ENCODE measurements at regions not wholly inside any gene's neighbourhood (a gene's known extent, or its start where the extent isn't known, plus 50 kb on each side); places are given as distances from the start of the nearest gene placed in this dataset.
"Not testable (repeated sequence)": the region's sequence is repeated elsewhere in the genome, so short reads cannot be mapped to it uniquely, and the experiment has no call there.

GRCh38 chr16:72729552-72729951 is 318.4 kb downstream of the ZFHX3 start:
- H3K9me3 ChIP-seq, result peaks cover 0 to 12% (median 0%) of the 10 kb centered on the region in 3 donors

GRCh38 chr16:72728516-72728915 is 319.4 kb downstream of the ZFHX3 start:
- TF ChIP-seq, protein P1, sequence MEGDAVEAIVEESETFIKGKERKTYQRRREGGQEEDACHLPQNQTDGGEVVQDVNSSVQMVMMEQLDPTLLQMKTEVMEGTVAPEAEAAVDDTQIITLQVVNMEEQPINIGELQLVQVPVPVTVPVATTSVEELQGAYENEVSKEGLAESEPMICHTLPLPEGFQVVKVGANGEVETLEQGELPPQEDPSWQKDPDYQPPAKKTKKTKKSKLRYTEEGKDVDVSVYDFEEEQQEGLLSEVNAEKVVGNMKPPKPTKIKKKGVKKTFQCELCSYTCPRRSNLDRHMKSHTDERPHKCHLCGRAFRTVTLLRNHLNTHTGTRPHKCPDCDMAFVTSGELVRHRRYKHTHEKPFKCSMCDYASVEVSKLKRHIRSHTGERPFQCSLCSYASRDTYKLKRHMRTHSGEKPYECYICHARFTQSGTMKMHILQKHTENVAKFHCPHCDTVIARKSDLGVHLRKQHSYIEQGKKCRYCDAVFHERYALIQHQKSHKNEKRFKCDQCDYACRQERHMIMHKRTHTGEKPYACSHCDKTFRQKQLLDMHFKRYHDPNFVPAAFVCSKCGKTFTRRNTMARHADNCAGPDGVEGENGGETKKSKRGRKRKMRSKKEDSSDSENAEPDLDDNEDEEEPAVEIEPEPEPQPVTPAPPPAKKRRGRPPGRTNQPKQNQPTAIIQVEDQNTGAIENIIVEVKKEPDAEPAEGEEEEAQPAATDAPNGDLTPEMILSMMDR (IDR thresholded peaks at IDR 0.05), result no peak
- Histone ChIP-seq H3K27me3 (no peaks in the 10 kb centered on the region), H3K27ac (no peak overlapping the region), H3K4me1 (no peaks in the 10 kb centered on the region), H3K36me3 (no peaks in the 10 kb centered on the region), H3K4me3 (no peak overlapping the region), H3K9me3 (peaks cover 0 to 6% (median 0%) of the 10 kb centered on the region in 3 donors)
- intact Hi-C loops (cut with DNase I; ENCODE audit: low total_unique reads), result no loop called here
- DNase-seq, result no peak

More at GRCh38 chr16:72729552-72729951, 318.4 kb downstream of the ZFHX3 start:
- intact Hi-C loops (cut with DNase I; ENCODE audit: low total_unique reads); H3K36me3 ChIP-seq; DNase-seq; H3K4me3 ChIP-seq; H3K27me3 ChIP-seq; H3K4me1 ChIP-seq; H3K27ac ChIP-seq: not testable (repeated sequence)

DNA sequence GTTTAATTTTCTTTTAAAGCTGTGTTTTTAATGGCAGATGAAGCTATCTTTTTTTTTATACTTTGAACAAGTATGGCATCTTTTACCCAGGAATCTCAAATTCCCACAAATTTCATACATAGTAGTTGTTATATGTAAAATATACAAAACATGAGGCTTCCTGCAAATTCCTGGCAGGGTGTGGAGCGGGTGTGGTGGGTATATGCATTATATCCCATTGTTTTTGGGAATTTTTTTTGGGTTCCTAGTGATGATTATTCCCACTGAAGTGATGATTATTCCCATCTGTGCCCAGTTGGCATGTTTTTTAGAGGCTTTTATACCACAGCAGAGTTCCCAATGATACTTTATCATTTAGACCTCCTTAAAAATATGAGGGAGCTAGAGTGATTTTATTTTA is 320.4 kb downstream of the ZFHX3 start:
- Histone ChIP-seq H3K4me1 (no peaks in the 10 kb centered on the region), H3K27me3 (no peaks in the 10 kb centered on the region), H3K27ac (no peak overlapping the region), H3K9me3 (no peaks in the 10 kb centered on the region), H3K4me3 (no peak overlapping the region), H3K36me3 (no peaks in the 10 kb centered on the region)
- no peak for DNase-seq
- intact Hi-C loops (cut with DNase I; ENCODE audit: low total_unique reads), result no loop called here
- TF ChIP-seq, protein P1 (IDR thresholded peaks at IDR 0.05), result no peak

DNA sequence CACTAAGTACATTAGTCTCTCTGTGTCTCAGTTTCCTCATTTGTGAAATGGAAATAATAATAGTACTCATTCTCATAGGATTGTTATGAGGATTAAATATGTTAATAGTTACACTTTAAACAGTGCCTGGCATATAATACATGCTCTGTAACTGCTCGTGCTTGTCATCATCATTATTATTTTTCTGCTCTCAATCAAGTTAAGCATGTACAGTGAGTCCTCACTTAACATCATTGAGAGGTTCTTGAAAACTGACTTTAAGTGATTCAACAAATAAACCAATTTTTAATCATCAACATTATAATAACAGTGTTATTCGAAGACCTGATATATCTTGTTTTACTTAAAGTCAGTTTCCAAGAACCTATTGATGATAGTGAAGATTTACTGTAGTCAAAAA is 322.3 kb downstream of the ZFHX3 start:
- H3K36me3 ChIP-seq, result no peaks in the 10 kb centered on the region
- H3K9me3 ChIP-seq, result no peaks in the 10 kb centered on the region
- H3K4me3 ChIP-seq, result no peak overlapping the region
- no peaks in the 10 kb centered on the region for H3K4me1 ChIP-seq
- no peaks in the 10 kb centered on the region for H3K27me3 ChIP-seq
- TF ChIP-seq, protein P1 (IDR thresholded peaks at IDR 0.05), result no peak
- intact Hi-C loops (cut with DNase I; ENCODE audit: low total_unique reads), result no loop called here
- H3K27ac ChIP-seq, result no peak overlapping the region
- no peak for DNase-seq

DNA sequence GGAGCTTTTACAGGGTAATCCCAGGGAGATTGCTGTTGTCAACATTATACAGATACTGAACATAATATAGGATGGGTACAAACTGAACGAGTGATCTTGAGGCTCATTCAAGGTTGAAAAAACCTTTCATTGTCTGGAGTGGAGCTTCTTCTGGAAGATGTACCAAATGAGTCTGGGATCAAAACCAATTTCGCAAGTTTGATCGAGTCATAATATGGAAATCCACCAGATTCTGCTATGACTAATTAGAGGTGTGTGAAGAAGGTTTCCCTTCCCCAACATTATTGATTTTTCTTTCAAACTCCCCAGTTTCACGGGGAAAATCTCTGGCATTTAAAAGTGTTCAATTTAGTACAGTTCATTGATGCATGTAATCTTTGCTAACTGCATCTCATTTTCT is 324.1 kb downstream of the ZFHX3 start:
- H3K36me3 ChIP-seq, result no peaks in the 10 kb centered on the region
- no peak overlapping the region for H3K4me3 ChIP-seq
- H3K9me3 ChIP-seq, result no peaks in the 10 kb centered on the region
- TF ChIP-seq, protein P1 (IDR thresholded peaks at IDR 0.05), result no peak
- no peaks in the 10 kb centered on the region for H3K27me3 ChIP-seq
- no peak for DNase-seq
- no peaks in the 10 kb centered on the region for H3K4me1 ChIP-seq
- no peak overlapping the region for H3K27ac ChIP-seq
- intact Hi-C loops (cut with DNase I; ENCODE audit: low total_unique reads), result no loop called here

GRCh38 chr16:72722552-72722951 is 325.4 kb downstream of the ZFHX3 start:
- intact Hi-C loops (cut with DNase I; ENCODE audit: low total_unique reads), result no loop called here
- H3K4me3 ChIP-seq, result no peak overlapping the region
- no peak overlapping the region for H3K27ac ChIP-seq
- TF ChIP-seq, protein P1 (IDR thresholded peaks at IDR 0.05), result no peak
- DNase-seq, result no peak
- no peaks in the 10 kb centered on the region for H3K9me3 ChIP-seq
- no peaks in the 10 kb centered on the region for H3K27me3 ChIP-seq
- H3K36me3 ChIP-seq, result no peaks in the 10 kb centered on the region
- no peaks in the 10 kb centered on the region for H3K4me1 ChIP-seq

Data from tibial artery (tissue), 4 donors.